ENCODE measurements at regions not wholly inside any gene's neighbourhood (a gene's known extent, or its start where the extent isn't known, plus 50 kb on each side); places are given as distances from the start of the nearest gene placed in this dataset.

GRCh38 chr2:180655842-180656454, 324.5 kb upstream of the UBE2E3 start:
- no peak for DNase-seq

DNA sequence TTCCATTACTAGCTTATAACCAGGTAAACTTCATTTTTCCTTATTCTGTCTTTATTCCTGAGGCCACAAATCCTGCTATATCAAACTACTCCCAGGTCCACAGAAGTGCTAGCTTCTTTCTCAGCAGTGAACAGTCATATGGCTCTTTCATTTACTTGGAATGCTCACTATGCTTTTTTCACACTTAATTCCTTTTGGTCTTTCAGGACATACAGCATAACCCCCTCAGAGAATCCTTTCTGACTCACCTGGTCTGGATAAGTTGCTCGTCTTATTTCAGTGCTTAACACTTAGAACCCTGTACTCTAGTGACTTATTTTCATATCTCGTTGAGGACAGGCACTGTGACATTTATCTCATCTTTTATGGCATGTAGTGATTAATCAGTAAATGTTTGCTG, 325.0 kb upstream of the UBE2E3 start:
- DNase-seq, result no peak

DNA sequence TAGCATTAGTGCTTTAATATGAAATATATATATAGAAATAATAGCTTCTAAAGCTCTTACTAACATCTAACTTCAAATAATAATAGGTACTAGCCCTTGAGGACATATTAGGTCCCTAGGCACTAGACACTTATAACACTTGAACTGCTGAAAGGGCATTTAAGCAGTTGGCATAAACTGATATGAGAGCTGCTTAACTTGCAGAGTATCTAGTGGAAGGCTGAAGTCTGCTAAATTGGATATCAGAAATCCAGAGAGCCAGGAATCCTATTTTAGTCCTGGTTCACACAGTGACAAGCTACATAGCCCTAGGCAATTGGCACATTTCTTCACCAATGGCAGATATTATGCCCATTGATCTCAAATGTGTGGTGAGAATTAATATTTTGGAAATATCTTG, 326.9 kb upstream of the UBE2E3 start:
- no peak for DNase-seq

DNA sequence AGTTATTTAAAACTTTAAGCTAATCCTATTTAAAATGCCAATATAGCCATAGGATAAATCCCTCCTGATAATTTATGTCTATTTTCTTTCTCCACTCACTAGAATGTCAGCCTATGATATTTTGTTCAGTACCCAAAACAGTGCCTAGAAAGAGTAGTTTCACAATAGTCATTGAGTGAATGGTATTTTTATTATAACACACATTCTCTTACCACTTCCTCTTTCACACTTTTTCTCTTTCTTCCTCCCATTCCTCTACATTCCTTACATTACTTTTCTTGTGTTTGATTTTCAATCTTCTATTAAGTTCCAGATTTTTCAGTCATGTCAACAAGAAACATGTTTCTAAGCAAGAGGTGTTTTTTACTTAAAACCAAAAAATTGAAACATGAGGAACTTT, 327.6 kb upstream of the UBE2E3 start:
- DNase-seq, result no peak

GRCh38 chr2:180651596-180651995, 328.8 kb upstream of the UBE2E3 start:
- DNase-seq, result no peak

GRCh38 chr2:180647621-180648020, 332.8 kb upstream of the UBE2E3 start:
- DNase-seq, result no peak

- DNase-seq, result no peak
Observed at GRCh38 chr2:180647221-180647620, 333.2 kb upstream of the UBE2E3 start.

GRCh38 chr2:180646756-180647155, 333.6 kb upstream of the UBE2E3 start:
- DNase-seq, result no peak

DNA sequence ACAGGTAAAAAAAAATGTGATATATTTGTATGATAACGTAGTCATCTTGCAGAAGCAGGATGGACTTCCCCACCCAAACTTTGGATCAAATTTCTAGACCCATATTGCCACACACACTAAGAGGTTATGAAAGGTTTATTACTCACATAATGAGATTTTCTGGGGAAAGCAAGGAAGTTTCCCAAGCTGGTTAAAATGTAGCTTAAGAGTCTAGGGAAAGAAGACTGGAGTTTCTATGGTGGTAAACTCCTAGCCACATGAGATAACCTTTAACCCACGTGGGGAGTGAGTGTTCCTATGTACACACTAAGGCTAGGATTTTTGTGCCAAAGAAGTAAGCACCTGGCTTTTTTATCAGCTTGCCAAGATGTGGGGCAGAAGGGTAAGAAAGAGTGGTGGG, 335.7 kb upstream of the UBE2E3 start:
- no peak for DNase-seq

DNA sequence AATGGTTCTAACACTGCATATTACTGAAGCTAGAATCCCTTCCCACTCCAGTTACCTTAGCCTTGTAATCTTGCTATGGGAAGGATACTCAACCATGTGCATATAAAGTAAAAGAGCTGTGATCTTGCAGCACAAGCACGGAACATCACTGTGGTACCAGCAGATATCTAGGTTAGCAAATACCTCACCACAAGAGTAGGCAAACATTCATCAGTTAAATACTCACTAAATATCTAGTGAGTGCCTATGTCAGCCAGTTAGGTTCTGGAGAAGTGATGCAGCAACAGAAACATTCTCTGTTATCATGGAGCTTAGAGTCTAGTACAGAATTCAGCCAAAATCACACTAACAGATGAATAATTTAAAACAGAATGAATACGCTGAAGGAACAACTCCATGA, 349.6 kb upstream of the UBE2E3 start:
- no peak for DNase-seq

DNA sequence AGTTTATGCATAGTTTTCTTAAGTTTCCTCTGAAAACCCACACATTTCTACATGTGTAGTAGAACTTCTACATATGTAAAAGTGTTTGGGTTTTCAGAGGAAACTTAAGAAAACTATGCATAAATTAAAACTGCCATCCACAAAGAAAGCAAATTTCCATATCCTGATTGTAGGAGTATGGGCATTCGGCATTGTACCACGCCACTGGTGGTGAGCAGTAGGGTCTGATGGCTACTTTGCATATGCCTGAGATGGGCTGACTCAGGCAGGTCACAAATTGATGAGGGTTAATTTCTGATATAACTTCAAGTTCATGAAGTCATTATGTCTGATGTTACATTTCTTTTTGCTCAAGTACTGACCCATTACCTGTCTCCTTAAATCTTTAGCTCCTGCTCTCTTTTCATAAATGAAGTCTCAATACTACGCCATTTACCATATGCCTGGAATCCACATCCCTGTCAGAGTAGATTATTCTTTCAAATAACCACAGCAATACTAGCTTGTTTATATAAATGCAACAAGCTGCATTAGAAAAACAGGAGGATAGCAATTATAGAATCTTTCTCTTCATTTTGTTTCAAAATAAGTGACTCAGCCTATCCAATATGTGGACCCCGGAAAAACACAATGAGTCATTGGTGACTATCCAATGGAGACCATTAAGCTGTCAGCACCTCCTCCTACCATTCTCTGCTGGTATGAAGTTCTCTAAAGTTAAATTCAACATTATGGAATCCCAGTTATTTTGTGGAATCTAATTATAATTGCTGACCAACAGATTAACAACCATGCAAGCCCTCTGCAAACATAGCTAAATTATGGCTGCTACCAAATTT, 355.2 kb upstream of the UBE2E3 start:
- no peak for DNase-seq

DNA sequence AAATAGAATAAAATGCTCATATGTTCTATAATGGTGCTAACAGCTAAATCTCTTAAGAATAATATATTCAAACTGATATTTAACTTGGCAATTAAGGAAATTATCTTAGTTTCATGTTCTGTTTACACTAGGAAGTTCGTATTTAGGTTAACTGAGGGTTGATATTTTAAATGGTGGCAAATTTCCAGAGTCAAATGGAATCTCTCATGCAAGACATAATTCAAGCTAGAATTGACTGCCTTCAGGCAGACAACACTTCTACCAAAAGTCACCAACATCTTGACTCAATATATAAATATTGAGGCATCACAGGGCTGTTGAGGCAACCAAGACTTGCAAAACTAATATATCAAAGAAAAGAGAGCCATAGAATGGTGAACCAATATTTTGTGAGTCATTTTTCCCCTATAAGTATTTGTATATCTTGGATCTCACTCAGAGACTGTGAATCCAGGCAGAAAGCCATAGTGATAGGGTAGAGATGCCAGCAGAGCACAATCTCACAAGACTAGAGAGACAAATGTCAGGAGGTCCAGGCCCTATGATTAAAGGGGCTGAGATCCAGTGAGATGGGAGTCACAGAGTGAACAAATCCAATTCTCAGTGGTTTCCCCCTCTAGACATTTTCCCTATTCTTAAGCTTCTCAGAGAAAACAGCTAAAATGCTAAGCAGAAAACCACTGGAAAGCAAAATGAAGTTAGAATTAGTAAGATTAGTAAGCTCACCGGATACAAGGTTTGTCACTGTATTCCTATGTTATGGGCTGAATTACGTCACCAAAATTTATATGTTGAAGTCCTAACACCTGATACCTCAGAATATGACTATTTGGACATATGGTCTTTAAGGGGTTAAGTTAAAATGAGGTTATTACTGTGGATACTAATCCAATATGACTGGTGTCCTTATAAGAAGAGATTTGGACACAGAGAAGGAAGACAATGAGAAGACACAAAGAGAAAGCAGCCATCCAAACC, 358.2 kb upstream of the UBE2E3 start:
- no peak for DNase-seq

DNA sequence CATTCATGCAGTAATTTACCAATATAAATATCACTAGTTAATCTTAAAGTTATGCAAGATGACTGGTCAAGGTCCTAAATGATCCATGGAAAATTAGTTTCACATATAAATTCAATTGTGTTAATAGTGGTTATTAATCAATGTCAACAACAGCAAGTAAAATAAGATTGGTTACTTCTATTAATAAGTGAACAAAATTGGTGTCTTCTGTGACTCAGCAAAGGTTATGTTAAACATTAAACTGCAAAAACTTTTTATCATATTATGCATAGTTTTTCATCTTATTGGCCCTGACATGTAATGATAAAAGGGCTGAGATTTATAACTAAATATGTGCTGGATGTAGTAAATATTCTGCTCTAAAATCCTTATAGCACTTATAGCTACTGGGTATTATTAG, 359.0 kb upstream of the UBE2E3 start:
- DNase-seq, result no peak

- DNase-seq, result no peak
Observed at GRCh38 chr2:180618570-180618969, 361.8 kb upstream of the UBE2E3 start.

- no peak for DNase-seq
Observed at GRCh38 chr2:180614776-180615175, 365.6 kb upstream of the UBE2E3 start.

DNA sequence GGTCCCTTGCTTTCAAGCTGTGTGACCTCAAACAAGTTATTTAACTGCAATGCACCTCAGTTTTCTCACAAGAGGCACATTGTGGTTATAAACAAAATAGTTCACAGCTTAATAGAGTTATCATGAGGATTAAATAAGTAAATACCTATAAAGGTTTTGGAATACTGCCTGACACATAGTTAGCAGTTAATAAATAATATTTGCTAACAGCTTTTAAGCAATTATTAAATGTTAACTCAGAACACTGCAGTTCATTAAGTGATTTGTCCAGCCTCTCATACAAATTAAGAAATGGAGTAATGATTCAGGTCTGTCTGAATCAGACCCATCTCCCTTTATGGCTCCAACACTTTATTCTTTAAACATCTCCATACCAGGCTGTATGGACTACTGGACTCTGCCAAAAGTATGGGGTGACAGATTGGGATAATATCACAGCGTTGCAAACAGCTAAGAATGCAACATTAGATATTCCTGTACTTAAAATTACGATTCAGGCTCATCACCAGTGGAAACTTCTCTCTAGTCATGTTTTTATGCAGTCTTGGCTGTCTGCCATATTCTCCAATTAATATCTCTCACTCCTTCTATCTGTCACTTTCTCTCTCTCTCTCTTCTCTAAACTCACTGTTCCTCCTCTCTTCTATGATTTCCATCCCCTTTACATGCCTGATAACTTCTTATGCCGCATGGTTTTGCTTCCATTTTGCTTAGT, 370.6 kb upstream of the UBE2E3 start:
- no peak for DNase-seq

DNA sequence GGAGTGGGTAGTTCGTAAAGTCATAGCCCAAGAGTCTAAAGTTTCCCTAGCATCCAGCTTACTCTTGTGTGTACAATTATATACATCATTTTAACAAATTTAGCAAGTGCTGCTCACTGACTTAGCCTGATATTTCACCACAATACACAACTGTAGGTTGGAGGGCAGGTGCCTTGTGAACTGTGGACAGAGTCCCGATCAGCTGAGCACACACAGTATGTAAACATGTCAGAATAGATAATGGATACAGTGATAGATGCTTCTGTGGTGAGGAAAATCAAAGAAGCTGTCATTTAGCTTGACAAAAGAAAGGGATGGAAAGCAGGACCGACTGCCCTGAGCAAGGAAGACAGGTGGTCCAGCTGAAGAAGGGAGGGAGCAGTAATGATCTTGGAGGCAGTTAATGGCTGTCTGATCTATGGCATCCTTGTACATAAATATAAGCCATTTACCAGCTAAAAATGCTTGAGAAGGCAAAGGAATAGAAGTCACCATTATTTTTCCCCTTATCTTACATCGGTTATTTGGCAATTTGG, 372.8 kb upstream of the UBE2E3 start:
- no peak for DNase-seq

GRCh38 chr2:180604077-180604476, 376.3 kb upstream of the UBE2E3 start:
- no peak for DNase-seq

GRCh38 chr2:180601016-180601415, 379.4 kb upstream of the UBE2E3 start:
- no peak for DNase-seq

DNA sequence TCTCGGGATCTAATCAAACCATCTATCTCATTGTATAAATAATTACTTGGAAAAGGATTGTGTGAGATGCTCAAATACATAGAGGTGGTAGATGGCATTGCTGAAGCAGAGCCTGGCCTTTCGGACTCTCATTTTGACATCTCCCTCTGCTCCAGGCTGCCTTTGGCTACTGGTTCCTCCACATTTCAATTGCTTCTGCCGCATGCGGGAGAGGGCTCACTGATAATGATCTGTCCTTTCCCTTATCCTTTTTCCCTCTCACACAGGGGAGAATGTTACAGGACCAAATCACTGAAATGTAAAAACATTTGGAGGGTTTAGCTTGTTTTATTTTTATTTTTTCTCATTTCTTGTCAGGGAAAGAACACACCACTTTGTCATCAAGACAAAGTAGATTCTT, 380.6 kb upstream of the UBE2E3 start:
- no peak for DNase-seq

GRCh38 chr2:180597179-180597578, 383.2 kb upstream of the UBE2E3 start:
- no peak for DNase-seq

GRCh38 chr2:180596453-180596852, 384.0 kb upstream of the UBE2E3 start:
- no peak for DNase-seq

GRCh38 chr2:180591947-180592346, 388.5 kb upstream of the UBE2E3 start:
- DNase-seq, result no peak
